ENCODE measurements at regions not wholly inside any gene's neighbourhood (a gene's known extent, or its start where the extent isn't known, plus 50 kb on each side); places are given as distances from the start of the nearest gene placed in this dataset.

DNA sequence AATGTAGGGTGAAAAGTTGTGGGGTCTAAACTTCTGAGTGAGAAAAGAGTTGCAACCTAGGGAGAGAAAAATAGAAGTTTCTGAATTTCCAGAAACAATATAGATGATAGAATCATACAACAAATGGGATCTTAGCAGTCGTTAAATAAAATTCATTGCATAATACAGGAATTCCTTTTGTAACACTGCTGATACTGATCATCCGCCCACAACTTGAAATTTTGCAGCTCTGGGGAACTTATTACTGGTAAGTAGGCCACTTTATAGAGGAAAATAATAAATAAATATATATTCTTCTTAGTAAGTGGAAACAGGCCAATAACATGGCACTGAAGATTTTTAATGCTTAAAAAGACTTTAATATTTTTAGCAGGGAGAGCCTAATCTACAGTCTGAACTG, 81.9 kb upstream of the SMIM30 start:
- TF ChIP-seq, protein P1, sequence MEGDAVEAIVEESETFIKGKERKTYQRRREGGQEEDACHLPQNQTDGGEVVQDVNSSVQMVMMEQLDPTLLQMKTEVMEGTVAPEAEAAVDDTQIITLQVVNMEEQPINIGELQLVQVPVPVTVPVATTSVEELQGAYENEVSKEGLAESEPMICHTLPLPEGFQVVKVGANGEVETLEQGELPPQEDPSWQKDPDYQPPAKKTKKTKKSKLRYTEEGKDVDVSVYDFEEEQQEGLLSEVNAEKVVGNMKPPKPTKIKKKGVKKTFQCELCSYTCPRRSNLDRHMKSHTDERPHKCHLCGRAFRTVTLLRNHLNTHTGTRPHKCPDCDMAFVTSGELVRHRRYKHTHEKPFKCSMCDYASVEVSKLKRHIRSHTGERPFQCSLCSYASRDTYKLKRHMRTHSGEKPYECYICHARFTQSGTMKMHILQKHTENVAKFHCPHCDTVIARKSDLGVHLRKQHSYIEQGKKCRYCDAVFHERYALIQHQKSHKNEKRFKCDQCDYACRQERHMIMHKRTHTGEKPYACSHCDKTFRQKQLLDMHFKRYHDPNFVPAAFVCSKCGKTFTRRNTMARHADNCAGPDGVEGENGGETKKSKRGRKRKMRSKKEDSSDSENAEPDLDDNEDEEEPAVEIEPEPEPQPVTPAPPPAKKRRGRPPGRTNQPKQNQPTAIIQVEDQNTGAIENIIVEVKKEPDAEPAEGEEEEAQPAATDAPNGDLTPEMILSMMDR (IDR thresholded peaks at IDR 0.05), result no peak
- no peak for TF ChIP-seq POLR2AphosphoS5 (IDR thresholded peaks at IDR 0.05)
- no peak for TF ChIP-seq POLR2A (IDR thresholded peaks at IDR 0.05)

All from breast epithelium (tissue), 3 donors.